ENCODE measurements at regions not wholly inside any gene's neighbourhood (a gene's known extent, or its start where the extent isn't known, plus 50 kb on each side); places are given as distances from the start of the nearest gene placed in this dataset.
A peak's percentile ranks its signal among the peaks of the same experiment; 100 is the strongest.

GRCh38 chr4:4704267-4704666, 155.2 kb upstream of the MSX1 start:
- Histone ChIP-seq H3K27me3 (ENCODE audit: control insufficient read depth in 2 of 2, insufficient read depth in 2 of 2, low read length in 2 of 2) (no peaks in the 10 kb centered on the region), H3K9me3 (ENCODE audit: control insufficient read depth in 2 of 3, low read length in 3 of 3) (no peaks in the 10 kb centered on the region), H3K4me3 (ENCODE audit: low read length) (no peak overlapping the region), H3K36me3 (ENCODE audit: control insufficient read depth in 2 of 3, insufficient read depth in 3 of 3, low read length in 3 of 3) (no peaks in the 10 kb centered on the region), H3K27ac (ENCODE audit: low read depth, low read length) (no peak overlapping the region), H3K4me1 (ENCODE audit: control insufficient read depth in 2 of 2, insufficient read depth in 2 of 2, low read length in 2 of 2) (no peaks in the 10 kb centered on the region)
- ATAC-seq (peak; percentile 41), DNase-seq (no peak)
- peaks cover 0 to 63% (median 38%) of the 10 kb centered on the region in 5 donors for H3K36me3 Mint-ChIP-seq
- no peak overlapping the region for H3K27ac Mint-ChIP-seq
- peaks cover 0 to 15% (median 5%) of the 10 kb centered on the region in 11 donors for H3K9me3 Mint-ChIP-seq
- H3K4me1 Mint-ChIP-seq, result peaks cover 0 to 2% (median 0%) of the 10 kb centered on the region in 7 donors
- ChIA-PET POLR2A (no interaction called here), CTCF (no interaction called here)
- H3K27me3 Mint-ChIP-seq, result no peaks in the 10 kb centered on the region
- intact Hi-C loops (cut with micrococcal nuclease), result no loop called here
- no peak overlapping the region for H3K4me3 Mint-ChIP-seq

- H3K9me3 Mint-ChIP-seq, result peaks cover 0 to 4% (median 0%) of the 10 kb centered on the region in 11 donors
- Histone ChIP-seq H3K27ac (ENCODE audit: low read depth, low read length) (no peak overlapping the region), H3K27me3 (ENCODE audit: control insufficient read depth in 2 of 2, insufficient read depth in 2 of 2, low read length in 2 of 2) (no peaks in the 10 kb centered on the region), H3K4me1 (ENCODE audit: control insufficient read depth in 2 of 2, insufficient read depth in 2 of 2, low read length in 2 of 2) (no peaks in the 10 kb centered on the region), H3K4me3 (ENCODE audit: low read length) (no peak overlapping the region), H3K36me3 (ENCODE audit: control insufficient read depth in 2 of 3, insufficient read depth in 3 of 3, low read length in 3 of 3) (peaks cover 0 to 3% (median 0%) of the 10 kb centered on the region in 3 experiments), H3K9me3 (ENCODE audit: control insufficient read depth in 2 of 3, low read length in 3 of 3) (no peaks in the 10 kb centered on the region)
- H3K4me1 Mint-ChIP-seq, result peaks cover 0 to 1% (median 0%) of the 10 kb centered on the region in 7 donors
- ChIA-PET POLR2A (no interaction called here), CTCF (no interaction called here)
- intact Hi-C loops (cut with micrococcal nuclease), result no loop called here
- H3K4me3 Mint-ChIP-seq, result no peak overlapping the region
- ATAC-seq, result no peak
- no peak for DNase-seq
- H3K27ac Mint-ChIP-seq, result no peak overlapping the region
- H3K27me3 Mint-ChIP-seq, result no peaks in the 10 kb centered on the region
- H3K36me3 Mint-ChIP-seq, result peaks cover 0 to 47% (median 10%) of the 10 kb centered on the region in 5 donors
These were observed 155.7 kb upstream of the STX18 start for GRCh38 chr4:4697584-4697983.

- H3K27ac Mint-ChIP-seq, result no peak overlapping the region
- intact Hi-C loops (cut with micrococcal nuclease), result no loop called here
- POLR2A ChIA-PET, result no interaction called here
- H3K36me3 ChIP-seq (ENCODE audit: control insufficient read depth in 2 of 3, insufficient read depth in 3 of 3, low read length in 3 of 3), result peaks cover 0 to 3% (median 0%) of the 10 kb centered on the region in 3 experiments
- DNase-seq (no peak), ATAC-seq (no peak)
- peaks cover 0 to 4% (median 0%) of the 10 kb centered on the region in 11 donors for H3K9me3 Mint-ChIP-seq
- H3K4me3 Mint-ChIP-seq, result no peak overlapping the region
- H3K4me1 Mint-ChIP-seq, result no peaks in the 10 kb centered on the region
- peaks cover 0 to 48% (median 13%) of the 10 kb centered on the region in 5 donors for H3K36me3 Mint-ChIP-seq
- H3K9me3 ChIP-seq (ENCODE audit: control insufficient read depth in 2 of 3, low read length in 3 of 3), result no peaks in the 10 kb centered on the region
- H3K27me3 Mint-ChIP-seq, result no peaks in the 10 kb centered on the region
- H3K4me1 ChIP-seq (ENCODE audit: control insufficient read depth in 2 of 2, insufficient read depth in 2 of 2, low read length in 2 of 2), result no peaks in the 10 kb centered on the region
- H3K27me3 ChIP-seq (ENCODE audit: control insufficient read depth in 2 of 2, insufficient read depth in 2 of 2, low read length in 2 of 2), result no peaks in the 10 kb centered on the region
- no peak overlapping the region for H3K27ac ChIP-seq (ENCODE audit: low read depth, low read length)
- no peak overlapping the region for H3K4me3 ChIP-seq (ENCODE audit: low read length)
- CTCF ChIA-PET, result no interaction called here
These were observed 154.7 kb upstream of the STX18 start for GRCh38 chr4:4696530-4696929.

GRCh38 chr4:4695497-4695896, 153.6 kb upstream of the STX18 start:
- H3K27ac Mint-ChIP-seq, result no peak overlapping the region
- POLR2A ChIA-PET, result no interaction called here
- CTCF ChIA-PET, result no interaction called here

GRCh38 chr4:4694827-4695226, 153.0 kb upstream of the STX18 start:
- Mint-ChIP-seq H3K36me3 (peaks cover 0 to 49% (median 24%) of the 10 kb centered on the region in 5 donors), H3K4me1 (peaks cover 0 to 5% (median 0%) of the 10 kb centered on the region in 7 donors), H3K27ac (no peak overlapping the region), H3K27me3 (no peaks in the 10 kb centered on the region), H3K9me3 (peaks cover 0 to 12% (median 4%) of the 10 kb centered on the region in 11 donors), H3K4me3 (no peak overlapping the region)
- ATAC-seq (no peak), DNase-seq (no peak)
- intact Hi-C loops (cut with micrococcal nuclease), result no loop called here
- H3K36me3 ChIP-seq (ENCODE audit: control insufficient read depth in 2 of 3, insufficient read depth in 3 of 3, low read length in 3 of 3), result peaks cover 0 to 3% (median 0%) of the 10 kb centered on the region in 3 experiments
- CTCF ChIA-PET, result no interaction called here
- no peaks in the 10 kb centered on the region for H3K4me1 ChIP-seq (ENCODE audit: control insufficient read depth in 2 of 2, insufficient read depth in 2 of 2, low read length in 2 of 2)
- no peak overlapping the region for H3K27ac ChIP-seq (ENCODE audit: low read depth, low read length)
- no peaks in the 10 kb centered on the region for H3K9me3 ChIP-seq (ENCODE audit: control insufficient read depth in 2 of 3, low read length in 3 of 3)
- POLR2A ChIA-PET, result no interaction called here
- no peaks in the 10 kb centered on the region for H3K27me3 ChIP-seq (ENCODE audit: control insufficient read depth in 2 of 2, insufficient read depth in 2 of 2, low read length in 2 of 2)
- H3K4me3 ChIP-seq (ENCODE audit: low read length), result no peak overlapping the region

More at GRCh38 chr4:4695497-4695896, 153.6 kb upstream of the STX18 start:
- Histone ChIP-seq H3K4me1 (ENCODE audit: control insufficient read depth in 2 of 2, insufficient read depth in 2 of 2, low read length in 2 of 2) (no peaks in the 10 kb centered on the region), H3K27ac (ENCODE audit: low read depth, low read length) (no peak overlapping the region), H3K36me3 (ENCODE audit: control insufficient read depth in 2 of 3, insufficient read depth in 3 of 3, low read length in 3 of 3) (peaks cover 0 to 3% (median 0%) of the 10 kb centered on the region in 3 experiments), H3K4me3 (ENCODE audit: low read length) (no peak overlapping the region), H3K27me3 (ENCODE audit: control insufficient read depth in 2 of 2, insufficient read depth in 2 of 2, low read length in 2 of 2) (no peaks in the 10 kb centered on the region), H3K9me3 (ENCODE audit: control insufficient read depth in 2 of 3, low read length in 3 of 3) (no peaks in the 10 kb centered on the region)
- H3K4me1 Mint-ChIP-seq, result no peaks in the 10 kb centered on the region
- DNase-seq, result no peak
- intact Hi-C loops (cut with micrococcal nuclease), result no loop called here
- H3K9me3 Mint-ChIP-seq, result peaks cover 0 to 6% (median 0%) of the 10 kb centered on the region in 11 donors
- ATAC-seq, result no peak
- no peaks in the 10 kb centered on the region for H3K27me3 Mint-ChIP-seq
- no peak overlapping the region for H3K4me3 Mint-ChIP-seq
- H3K36me3 Mint-ChIP-seq, result peaks cover 0 to 48% (median 19%) of the 10 kb centered on the region in 5 donors

GRCh38 chr4:4694296-4694772, 152.5 kb upstream of the STX18 start:
- no peak overlapping the region for H3K4me3 Mint-ChIP-seq
- H3K36me3 Mint-ChIP-seq, result peaks cover 0 to 49% (median 29%) of the 10 kb centered on the region in 5 donors
- H3K27me3 Mint-ChIP-seq, result no peaks in the 10 kb centered on the region
- no peaks in the 10 kb centered on the region for H3K27me3 ChIP-seq (ENCODE audit: control insufficient read depth in 2 of 2, insufficient read depth in 2 of 2, low read length in 2 of 2)
- no peaks in the 10 kb centered on the region for H3K9me3 ChIP-seq (ENCODE audit: control insufficient read depth in 2 of 3, low read length in 3 of 3)
- intact Hi-C loops (cut with micrococcal nuclease), result no loop called here
- H3K9me3 Mint-ChIP-seq, result peaks cover 0 to 13% (median 4%) of the 10 kb centered on the region in 11 donors
- no peak overlapping the region for H3K27ac ChIP-seq (ENCODE audit: low read depth, low read length)
- H3K27ac Mint-ChIP-seq, result no peak overlapping the region
- CTCF ChIA-PET, result no interaction called here
- peaks cover 0 to 5% (median 0%) of the 10 kb centered on the region in 7 donors for H3K4me1 Mint-ChIP-seq
- no peaks in the 10 kb centered on the region for H3K4me1 ChIP-seq (ENCODE audit: control insufficient read depth in 2 of 2, insufficient read depth in 2 of 2, low read length in 2 of 2)
- DNase-seq, result no peak
- H3K36me3 ChIP-seq (ENCODE audit: control insufficient read depth in 2 of 3, insufficient read depth in 3 of 3, low read length in 3 of 3), result peaks cover 0 to 3% (median 0%) of the 10 kb centered on the region in 3 experiments
- POLR2A ChIA-PET, result no interaction called here
- no peak overlapping the region for H3K4me3 ChIP-seq (ENCODE audit: low read length)
- no peak for ATAC-seq

- DNase-seq (no peak), ATAC-seq (no peak)
- intact Hi-C loops (cut with micrococcal nuclease), result no loop called here
- Histone ChIP-seq H3K9me3 (ENCODE audit: control insufficient read depth in 2 of 3, low read length in 3 of 3) (no peaks in the 10 kb centered on the region), H3K27ac (ENCODE audit: low read depth, low read length) (no peak overlapping the region), H3K27me3 (ENCODE audit: control insufficient read depth in 2 of 2, insufficient read depth in 2 of 2, low read length in 2 of 2) (no peaks in the 10 kb centered on the region), H3K36me3 (ENCODE audit: control insufficient read depth in 2 of 3, insufficient read depth in 3 of 3, low read length in 3 of 3) (peaks cover 0 to 3% (median 0%) of the 10 kb centered on the region in 3 experiments), H3K4me3 (ENCODE audit: low read length) (no peak overlapping the region), H3K4me1 (ENCODE audit: control insufficient read depth in 2 of 2, insufficient read depth in 2 of 2, low read length in 2 of 2) (no peaks in the 10 kb centered on the region)
- CTCF ChIA-PET, result no interaction called here
- Mint-ChIP-seq H3K27ac (no peak overlapping the region), H3K9me3 (peaks cover 0 to 13% (median 4%) of the 10 kb centered on the region in 11 donors), H3K4me3 (no peak overlapping the region), H3K27me3 (no peaks in the 10 kb centered on the region), H3K36me3 (peaks cover 0 to 54% (median 33%) of the 10 kb centered on the region in 5 donors), H3K4me1 (peaks cover 0 to 5% (median 0%) of the 10 kb centered on the region in 7 donors)
- POLR2A ChIA-PET, result no interaction called here
These were observed 152.0 kb upstream of the STX18 start for GRCh38 chr4:4693755-4694295.

Data from naive thymus-derived CD4-positive, alpha-beta T cell (primary cell).